PC-9 (cell line): ENCODE measurements at regions not wholly inside any gene's neighbourhood (a gene's known extent, or its start where the extent isn't known, plus 50 kb on each side); places are given as distances from the start of the nearest gene placed in this dataset.

ENCODE experiments used
- BruUV-seq: library from RNA; stranded (reverse); fragments of 400-500 nt; replicated peaks from 2 replicates; lab custom pipeline; 2021; lab: Mats Ljungman, UMichigan
- CTCF ChIA-PET: fragments of 300-600 bp; sonication (Branson Sonifier 250); formaldehyde crosslinking; loops from one replicate; lab custom pipeline; 2022; ENCODE audit warnings: antibody characterized with exemption; lab: Charles Lee
- POLR2A ChIA-PET: fragments of 300-600 bp; sonication (Branson Sonifier 250); formaldehyde crosslinking; loops from one replicate; lab custom pipeline; 2022; ENCODE audit warnings: antibody characterized with exemption; ENCODE audit not compliant: unreplicated experiment; lab: Charles Lee
- DNase-seq, 2 experiments: peaks; one replicate each; pipeline versions ENCODE4 v3.0.0 to v3.0.0-alpha.2; 2015 to 2022; ENCODE audit warnings: mixed read lengths in 1 of 2
- H2AFZ ChIP-seq: fragments of 200-600 bp; sonication (generic); 2 replicates; pipeline ENCODE4 v1.8.1; 2017; ENCODE audit warnings: antibody characterized with exemption
- H3F3A ChIP-seq: fragments of 200-600 bp; sonication (generic); 2 replicates; pipeline ENCODE4 v1.8.1; 2017; ENCODE audit warnings: antibody characterized with exemption, mild to moderate bottlenecking, low read depth; ENCODE audit not compliant: insufficient read depth
- H3K27ac ChIP-seq: fragments of 200-600 bp; sonication (generic); 2 replicates; pipeline ENCODE4 v1.6.1; 2016; ENCODE audit warnings: mixed run types
- H3K27me3 ChIP-seq: fragments of 200-600 bp; sonication (generic); 2 replicates; pipeline ENCODE4 v1.6.1; 2016; ENCODE audit warnings: low read depth, mixed run types; ENCODE audit not compliant: insufficient read depth
- H3K36me3 ChIP-seq: fragments of 200-600 bp; sonication (generic); 2 replicates; pipeline ENCODE4 v1.6.1; 2016; ENCODE audit warnings: low read depth, mixed run types
- H3K4me1 ChIP-seq: fragments of 200-600 bp; sonication (generic); replicated peaks from 2 replicates; pipeline ENCODE4 v1.6.1; 2016; ENCODE audit warnings: mixed run types; ENCODE audit not compliant: insufficient read depth
- H3K4me2 ChIP-seq: fragments of 200-600 bp; sonication (generic); 2 replicates; pipeline ENCODE4 v1.6.1; 2017; ENCODE audit warnings: mixed run types
- H3K4me3 ChIP-seq: fragments of 200-600 bp; sonication (generic); 2 replicates; pipeline ENCODE4 v1.6.1; 2016; ENCODE audit warnings: mixed run types
- H3K79me2 ChIP-seq: fragments of 200-600 bp; sonication (generic); 2 replicates; pipeline ENCODE4 v1.6.1; 2017; ENCODE audit warnings: low read depth, mixed run types
- H3K9me2 ChIP-seq: fragments of 200-600 bp; sonication (generic); 2 replicates; pipeline ENCODE4 v1.8.1; 2017; ENCODE audit warnings: mild to moderate bottlenecking; ENCODE audit not compliant: insufficient read depth
- H3K9me3 ChIP-seq: fragments of 200-600 bp; sonication (generic); 2 replicates; pipeline ENCODE4 v1.8.1; 2016; ENCODE audit warnings: low read depth; ENCODE audit not compliant: insufficient read depth
- H4K20me1 ChIP-seq: fragments of 200-600 bp; sonication (generic); 2 replicates; pipeline ENCODE4 v1.8.1; 2017; ENCODE audit not compliant: insufficient read depth
- CTCF ChIP-seq: fragments of 200-600 bp; sonication (generic); conservative IDR thresholded peaks from 2 replicates; pipeline ENCODE4 v1.6.1; 2017; ENCODE audit warnings: mixed run types, antibody characterized with exemption, mild to moderate bottlenecking, moderate library complexity
- EZH2 ChIP-seq: fragments of 200-600 bp; sonication (generic); IDR thresholded peaks from 2 replicates; pipeline ENCODE4 v1.8.0; 2017; ENCODE audit warnings: antibody characterized with exemption, low read depth
- intact Hi-C: fragments of 100-400 bp; cut with micrococcal nuclease; formaldehyde crosslinking; loops from one replicate; pipeline ENCODE4 v1.10.0; 2022; ENCODE audit not compliant: unreplicated experiment

GRCh38 chr11:127818625-127819024 is 768.7 kb downstream of the ETS1 start:
- CTCF ChIA-PET, result no interaction called here
- Histone ChIP-seq H3K4me1 (no peaks in the 10 kb centered on the region), H4K20me1 (no peaks in the 10 kb centered on the region), H3K36me3 (no peaks in the 10 kb centered on the region), H3K27ac (no peak overlapping the region), H3K9me3 (no peaks in the 10 kb centered on the region), H3K9me2 (no peaks in the 10 kb centered on the region), H3K79me2 (no peaks in the 10 kb centered on the region), H3K4me3 (no peak overlapping the region), H3F3A (no peaks in the 10 kb centered on the region), H3K4me2 (no peak overlapping the region), H3K27me3 (no peaks in the 10 kb centered on the region), H2AFZ (no peak overlapping the region)
- DNase-seq, result peak in 1 of 2 experiments; percentile 9
- no TSS peak for BruUV-seq
- intact Hi-C loops, result no loop called here
- TF ChIP-seq EZH2, result no peak
- no peak for TF ChIP-seq CTCF
- POLR2A ChIA-PET, result no interaction called here

DNA sequence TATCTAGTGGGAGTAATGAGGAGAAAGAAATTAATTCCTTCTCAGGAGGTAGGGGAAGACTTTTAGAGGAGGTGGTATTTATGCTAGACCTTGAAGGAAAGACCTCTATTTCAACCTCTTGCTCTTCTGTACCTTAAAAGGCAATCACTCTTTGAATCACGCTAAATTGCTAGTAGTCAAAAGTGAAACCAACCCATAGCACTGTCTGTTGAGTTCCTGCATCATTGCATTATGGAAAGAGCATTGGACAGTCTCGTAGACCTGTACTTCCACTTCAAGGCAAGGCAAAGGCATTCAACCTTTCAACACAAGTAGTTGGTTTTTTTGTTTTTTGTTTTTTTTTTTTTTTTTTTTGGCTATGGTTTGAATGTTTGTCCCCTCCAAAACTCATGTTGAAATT is 770.4 kb downstream of the ETS1 start:
- H3K9me3 ChIP-seq, result no peaks in the 10 kb centered on the region
- peak in 1 of 2 experiments; percentile 32 for DNase-seq
- CTCF ChIA-PET, result no interaction called here
- BruUV-seq, result no TSS peak
- intact Hi-C loops, result no loop called here
- no peak for TF ChIP-seq EZH2
- no peak for TF ChIP-seq CTCF
- no peaks in the 10 kb centered on the region for H3F3A ChIP-seq
- no peaks in the 10 kb centered on the region for H3K9me2 ChIP-seq
- no peak overlapping the region for H3K4me2 ChIP-seq
- H3K27me3 ChIP-seq, result no peaks in the 10 kb centered on the region
- no peak overlapping the region for H3K4me3 ChIP-seq
- no peaks in the 10 kb centered on the region for H3K36me3 ChIP-seq
- no peak overlapping the region for H2AFZ ChIP-seq
- no peaks in the 10 kb centered on the region for H3K79me2 ChIP-seq
- POLR2A ChIA-PET, result no interaction called here
- H3K4me1 ChIP-seq, result no peaks in the 10 kb centered on the region
- H4K20me1 ChIP-seq, result no peaks in the 10 kb centered on the region
- H3K27ac ChIP-seq, result no peak overlapping the region

GRCh38 chr11:127815331-127815730 is 772.0 kb downstream of the ETS1 start:
- ChIA-PET POLR2A (interaction anchor here (0.7 kb wide), 1 partner anchor 72 kb away, joined by 9 read pairs; no protein-coding TSS in a partner anchor), CTCF (no interaction called here)
- no peaks in the 10 kb centered on the region for H3K36me3 ChIP-seq
- TF ChIP-seq CTCF, result no peak
- no peaks in the 10 kb centered on the region for H3K4me1 ChIP-seq
- H3K4me3 ChIP-seq, result no peak overlapping the region
- no peaks in the 10 kb centered on the region for H4K20me1 ChIP-seq
- H3F3A ChIP-seq, result no peaks in the 10 kb centered on the region
- no peak for DNase-seq
- no TSS peak for BruUV-seq
- no peaks in the 10 kb centered on the region for H3K27me3 ChIP-seq
- no peak overlapping the region for H3K4me2 ChIP-seq
- no peaks in the 10 kb centered on the region for H3K9me2 ChIP-seq
- no peak overlapping the region for H3K27ac ChIP-seq
- no peaks in the 10 kb centered on the region for H3K79me2 ChIP-seq
- intact Hi-C loops, result no loop called here
- H3K9me3 ChIP-seq, result no peaks in the 10 kb centered on the region
- H2AFZ ChIP-seq, result no peak overlapping the region
